HepG2 (cell line): ENCODE measurements at regions not wholly inside any gene's neighbourhood (a gene's known extent, or its start where the extent isn't known, plus 50 kb on each side); places are given as distances from the start of the nearest gene placed in this dataset.

Experiments used
- ATAC-seq: fragments of 200-7000 bp; cut with Tn5 transposase; 3 replicates; pipeline ENCODE4 v1.9.1; 2020; ENCODE audit warnings: mild to moderate bottlenecking, moderate library complexity
- BruUV-seq: library from RNA; stranded (reverse); fragments of 400-500 nt; replicated peaks from 2 replicates; lab custom pipeline; 2021; lab: Mats Ljungman, UMichigan
- CTCF ChIA-PET: fragments of 300-600 bp; formaldehyde crosslinking; extraction: SDS; loops from one replicate; lab custom pipeline; 2021; ENCODE audit warnings: low total read pairs, inconsistent platforms, low intra/inter-chr PET ratio; lab: Yijun Ruan, JAX
- POLR2A ChIA-PET: fragments of 350-600 bp; sonication (Branson Sonifier 250); formaldehyde crosslinking; loops from one replicate; lab custom pipeline; 2020; ENCODE audit warnings: antibody characterized with exemption, inconsistent platforms; lab: Yijun Ruan, JAX
- DNase-seq: peaks from one replicate; pipeline ENCODE4 v3.0.0-alpha.2; 2015; ENCODE audit warnings: low spot score
- FAIRE-seq: peaks from 3 replicates; lab custom pipeline; 2011; peaks lifted over from hg19 to GRCh38; lab: Jason Lieb, UNC
- H2AFZ ChIP-seq: one replicate; pipeline ENCODE4 v1.6.1; 2011; ENCODE audit warnings: low read length, inconsistent platforms
- H3K27ac ChIP-seq: fragments of 300-600 bp; 3 replicates; pipeline ENCODE4 v1.8.0; 2011; ENCODE audit warnings: mixed run types, mild to moderate bottlenecking, mixed read lengths, low read length, inconsistent platforms; ENCODE audit not compliant: insufficient read depth; ENCODE audit errors: extremely low read length
- H3K27me3 ChIP-seq, 2 experiments: fragments of 200-600 bp in 1 of 2; 2 replicates in 1 of 2; 3 replicates in 1 of 2; pipeline versions ENCODE4 v1.6.0 to v1.8.0; 2011; ENCODE audit warnings: low read length in 2 of 2, mild to moderate bottlenecking in 2 of 2, moderate library complexity in 2 of 2, inconsistent platforms in 1 of 2; ENCODE audit not compliant: insufficient read depth in 2 of 2, control insufficient read depth in 1 of 2
- H3K36me3 ChIP-seq, 2 experiments: fragments of 200-600 bp in 1 of 2; replicated peaks in 1 of 2; 2 replicates in 1 of 2; 3 replicates in 1 of 2; pipeline versions ENCODE4 v1.5.1 to v1.8.0; 2011; ENCODE audit warnings: low read length in 2 of 2, inconsistent platforms in 1 of 2; ENCODE audit not compliant: insufficient read depth in 2 of 2, control insufficient read depth in 1 of 2
- H3K4me1 ChIP-seq: 2 replicates; pipeline ENCODE4 v1.5.1; 2012; ENCODE audit warnings: low read length, inconsistent platforms; ENCODE audit not compliant: insufficient read depth
- H3K4me2 ChIP-seq: 2 replicates; pipeline ENCODE4 v1.6.0; 2011; ENCODE audit warnings: low read depth, low read length, inconsistent platforms
- H3K4me3 ChIP-seq, 3 experiments: fragments of 200-600 bp in 1 of 3; sonication (generic), shearing (Covaris generic) in 1 of 3; replicated peaks in 1 of 3; 2 replicates each; pipeline ENCODE4 v1.5.1; 2011 to 2016; ENCODE audit warnings: low read length in 3 of 3, inconsistent platforms in 2 of 3, low read depth in 2 of 3, mild to moderate bottlenecking in 2 of 3, control low read depth in 1 of 3, mixed read lengths in 1 of 3; ENCODE audit not compliant: insufficient read depth in 1 of 3
- H3K79me2 ChIP-seq: one replicate; pipeline ENCODE4 v1.6.1; 2011; ENCODE audit warnings: low read length, inconsistent platforms; ENCODE audit not compliant: insufficient read depth
- H3K9ac ChIP-seq: 2 replicates; pipeline ENCODE4 v1.6.0; 2011; ENCODE audit warnings: mild to moderate bottlenecking, low read depth, low read length, inconsistent platforms; ENCODE audit not compliant: insufficient read depth
- H3K9me3 ChIP-seq: 2 replicates; pipeline ENCODE4 v1.5.1; 2012; ENCODE audit warnings: mild to moderate bottlenecking, low read length
- H4K20me1 ChIP-seq: 2 replicates; pipeline ENCODE4 v1.6.0; 2011; ENCODE audit warnings: inconsistent platforms, mild to moderate bottlenecking, low read length, moderate library complexity; ENCODE audit not compliant: insufficient read depth
- ISL2 ChIP-seq: sonication (generic); formaldehyde crosslinking; IDR thresholded peaks from 2 replicates; pipeline ENCODE4 v1.5.0; 2020; ENCODE audit warnings: missing genetic modification reagents
- KDM5B ChIP-seq: sonication (generic); formaldehyde crosslinking; IDR thresholded peaks from 2 replicates; pipeline ENCODE4 v1.4.0; 2020; ENCODE audit warnings: missing genetic modification reagents, mild to moderate bottlenecking, borderline replicate concordance
- PPARG ChIP-seq: conservative IDR thresholded peaks from 2 replicates; pipeline ENCODE4 v1.6.1; 2016; ENCODE audit warnings: missing biosample characterization, missing genetic modification reagents
- SIN3A ChIP-seq: IDR thresholded peaks from 2 replicates; pipeline ENCODE4 v1.6.1; 2011; ENCODE audit warnings: low read depth, mild to moderate bottlenecking, control low read depth, low read length, borderline replicate concordance
- SP5 ChIP-seq: IDR thresholded peaks from 2 replicates; pipeline ENCODE4 v1.6.1; 2016; ENCODE audit warnings: low read depth, borderline replicate concordance
- THAP8 ChIP-seq: sonication (generic); formaldehyde crosslinking; IDR thresholded peaks from 2 replicates; pipeline ENCODE4 v1.5.1; 2020; ENCODE audit warnings: missing genetic modification reagents, mild to moderate bottlenecking, borderline replicate concordance
- THYN1 ChIP-seq: sonication (generic); formaldehyde crosslinking; IDR thresholded peaks from 2 replicates; pipeline ENCODE4 v1.8.1; 2023; ENCODE audit warnings: low read depth, mild to moderate bottlenecking, moderate library complexity, missing genetic modification reagents, borderline replicate concordance
- ZFP90 ChIP-seq: sonication (generic); formaldehyde crosslinking; IDR thresholded peaks from 2 replicates; pipeline ENCODE4 v1.8.0; 2022; ENCODE audit warnings: missing genetic modification reagents, mild to moderate bottlenecking, inconsistent platforms, borderline replicate concordance
- ZFYVE20 ChIP-seq: sonication (generic); formaldehyde crosslinking; IDR thresholded peaks from 2 replicates; pipeline ENCODE4 v1.8.0; 2023; ENCODE audit warnings: low read depth, mild to moderate bottlenecking, moderate library complexity, missing genetic modification reagents, borderline replicate concordance
- ZKSCAN5 ChIP-seq: sonication (generic); formaldehyde crosslinking; IDR thresholded peaks from 2 replicates; pipeline ENCODE4 v1.5.1; 2020; ENCODE audit warnings: mild to moderate bottlenecking, missing genetic modification reagents
- ZMYM3 ChIP-seq: sonication (generic); formaldehyde crosslinking; IDR thresholded peaks from 2 replicates; pipeline ENCODE4 v1.5.1; 2020; ENCODE audit warnings: mild to moderate bottlenecking, missing genetic modification reagents
- ZNF124 ChIP-seq: sonication (generic); formaldehyde crosslinking; IDR thresholded peaks from 2 replicates; pipeline ENCODE4 v1.4.0; 2020; ENCODE audit warnings: missing genetic modification reagents
- ZNF614 ChIP-seq: IDR thresholded peaks from 2 replicates; pipeline ENCODE4 v1.6.1; 2018; ENCODE audit warnings: missing biosample characterization, missing genetic modification reagents, inconsistent platforms, borderline replicate concordance
- ZSCAN20 ChIP-seq: sonication (generic); formaldehyde crosslinking; IDR thresholded peaks from 2 replicates; pipeline ENCODE4 v1.4.0; 2020; ENCODE audit warnings: missing genetic modification reagents, mild to moderate bottlenecking, borderline replicate concordance
- WGBS: methylation state at CpG from one replicate; pipeline ENCODE4 v1.1.6; 2017; ENCODE audit warnings: low lambda C conversion rate; 5-methylcytosine and 5-hydroxymethylcytosine counted together
- in situ Hi-C: cut with HindIII; loops from 2 replicates; pipeline ENCODE4 v1.10.0; 2017; ENCODE audit warnings: low pct_unique_long_range_greater_than_20kb; ENCODE audit not compliant: extremely low pct_ligation_motif_present
- intact Hi-C: fragments of 100-400 bp; cut with micrococcal nuclease; formaldehyde crosslinking; loops from one replicate; pipeline ENCODE4 v1.10.0; 2022; ENCODE audit not compliant: unreplicated experiment

- no peak for TF ChIP-seq ISL2 (CRISPR knock-in tag)
- DNase-seq: no peak
- in situ Hi-C loops: no loop called here
- Histone ChIP-seq H3K9me3 (no peaks in the 10 kb centered on the region), H3K27ac (no peak overlapping the region), H3K4me3 (no peak overlapping the region), H3K36me3 (no peaks in the 10 kb centered on the region), H4K20me1 (no peaks in the 10 kb centered on the region), H3K4me2 (no peak overlapping the region), H3K27me3 (no peaks in the 10 kb centered on the region), H2AFZ (no peak overlapping the region), H3K9ac (no peak overlapping the region), H3K4me1 (no peaks in the 10 kb centered on the region), H3K79me2 (no peaks in the 10 kb centered on the region)
- WGBS: 0% methylated on average over 1 of the region's 1 CpG
- intact Hi-C loops: no loop called here
- ChIA-PET CTCF (no interaction called here), POLR2A (no interaction called here)
- BruUV-seq: no TSS peak
- FAIRE-seq: no peak
- ATAC-seq: no peak
These were observed 192.0 kb downstream of the PCDH7 start for GRCh38 chr4:30912098-30912714.

- no peak overlapping the region for H3K27ac ChIP-seq
- H2AFZ ChIP-seq: no peak overlapping the region
- DNase-seq (no peak), FAIRE-seq (no peak), ATAC-seq (no peak)
- H4K20me1 ChIP-seq: no peaks in the 10 kb centered on the region
- no peaks in the 10 kb centered on the region for H3K36me3 ChIP-seq
- no peaks in the 10 kb centered on the region for H3K4me1 ChIP-seq
- intact Hi-C loops: no loop called here
- WGBS: 10% methylated on average over 5 of the region's 5 CpGs
- CTCF ChIA-PET: no interaction called here
- in situ Hi-C loops: no loop called here
- POLR2A ChIA-PET: no interaction called here
- BruUV-seq: no TSS peak
- H3K9ac ChIP-seq: no peak overlapping the region
- no peaks in the 10 kb centered on the region for H3K27me3 ChIP-seq
- no peak overlapping the region for H3K4me2 ChIP-seq
- no peaks in the 10 kb centered on the region for H3K9me3 ChIP-seq
- no peak overlapping the region for H3K4me3 ChIP-seq
- H3K79me2 ChIP-seq: no peaks in the 10 kb centered on the region
- TF ChIP-seq PPARG (no peak), ZNF614 (CRISPR knock-in tag) (no peak), SP5 (CRISPR knock-in tag) (no peak), ZKSCAN5 (CRISPR knock-in tag) (no peak), ZNF124 (CRISPR knock-in tag) (no peak), ZSCAN20 (CRISPR knock-in tag) (no peak), ZFYVE20 (no peak), KDM5B (CRISPR knock-in tag) (no peak), ZMYM3 (CRISPR knock-in tag) (no peak), SIN3A (no peak), THYN1 (no peak), ZFP90 (CRISPR knock-in tag) (no peak), THAP8 (no peak)
These were observed 196.4 kb downstream of the PCDH7 start for GRCh38 chr4:30916337-30917274.
